Heart left ventricle (tissue), 13 donors: ENCODE measurements at regions not wholly inside any gene's neighbourhood (a gene's known extent, or its start where the extent isn't known, plus 50 kb on each side); places are given as distances from the start of the nearest gene placed in this dataset.

Experiments used
- CTCF ChIP-seq, 12 donors: fragments of 200-600 bp; sonication (generic) in 4 of 12; IDR thresholded peaks; one replicate each; pipeline versions ENCODE4 v1.5.0 to v1.8.0; 2018 to 2022; ENCODE audit warnings: antibody characterized with exemption in 12 of 12, mild to moderate bottlenecking in 5 of 12
- POLR2A ChIP-seq, 2 donors: fragments of 450-650 bp; IDR thresholded peaks; one replicate each; pipeline ENCODE4 v1.6.1; 2017; ENCODE audit warnings: antibody characterized with exemption in 2 of 2, mild to moderate bottlenecking in 2 of 2, moderate library complexity in 2 of 2
- donor health status: ischemic (EF 13 %, LVEDD 7.1; RV severe dilation, severe dysfunction).
- donor health status: DM: no; HTN: yes; CAD: no.
- donor health status: DM: no; HTN: no; CAD: no.
- donor health status: ischemic (EF 25% LVEDD 6.9; RV normal size, moderate dysfunction).
- donor health status: ischemic (EF 25% LVEDD 5.7; RV mildly dilated, moderate dysfunction).
- donor health status: ischemic (EF 35%, LVEDD 5.7; RV mildly dilated, moderate dysfunction).
- donor health status: nonischemic (EF 11% LVEDD 7.7; RV severe dilation, severe dysfunction).
- donor health status: DM: yes; HTN: yes; CAD: no.
- donor health status: PGD.
- donor health status: ischemic (EF 29% LVEDD 5.4; RV normal size, mild dysfunction).
- donor health status: nonischemic (EF 23%, LVEDD 6.1; RV moderate dilation, normal function).

- no peak for TF ChIP-seq CTCF (IDR thresholded peaks at IDR 0.05)
- no peak for TF ChIP-seq POLR2A (IDR thresholded peaks at IDR 0.05)
These were observed 145.5 kb upstream of the FAM241A start for GRCh38 chr4:111999801-112000200.
